ENCODE measurements at regions not wholly inside any gene's neighbourhood (a gene's known extent, or its start where the extent isn't known, plus 50 kb on each side); places are given as distances from the start of the nearest gene placed in this dataset.

DNA sequence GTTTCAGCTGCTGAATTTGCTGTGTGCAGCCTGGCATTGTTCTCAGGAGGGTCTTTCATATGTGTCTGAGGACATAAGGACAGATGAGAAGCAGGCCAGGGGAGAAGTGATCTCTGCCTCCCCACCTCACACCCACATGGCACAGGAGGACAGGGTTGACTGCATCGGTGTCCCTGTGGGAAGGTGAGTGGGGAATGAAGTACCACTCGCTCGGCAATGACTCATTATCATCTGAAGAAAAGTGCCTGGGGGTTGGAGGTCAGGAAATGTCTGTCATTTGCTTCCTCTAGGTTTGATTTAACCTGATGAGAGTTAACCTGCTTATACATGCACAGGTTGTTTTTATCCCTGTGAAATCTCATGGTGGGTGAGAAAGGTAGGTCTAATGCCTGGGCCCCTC, 195.0 kb downstream of the GADD45G start:
- TF ChIP-seq, protein P1, sequence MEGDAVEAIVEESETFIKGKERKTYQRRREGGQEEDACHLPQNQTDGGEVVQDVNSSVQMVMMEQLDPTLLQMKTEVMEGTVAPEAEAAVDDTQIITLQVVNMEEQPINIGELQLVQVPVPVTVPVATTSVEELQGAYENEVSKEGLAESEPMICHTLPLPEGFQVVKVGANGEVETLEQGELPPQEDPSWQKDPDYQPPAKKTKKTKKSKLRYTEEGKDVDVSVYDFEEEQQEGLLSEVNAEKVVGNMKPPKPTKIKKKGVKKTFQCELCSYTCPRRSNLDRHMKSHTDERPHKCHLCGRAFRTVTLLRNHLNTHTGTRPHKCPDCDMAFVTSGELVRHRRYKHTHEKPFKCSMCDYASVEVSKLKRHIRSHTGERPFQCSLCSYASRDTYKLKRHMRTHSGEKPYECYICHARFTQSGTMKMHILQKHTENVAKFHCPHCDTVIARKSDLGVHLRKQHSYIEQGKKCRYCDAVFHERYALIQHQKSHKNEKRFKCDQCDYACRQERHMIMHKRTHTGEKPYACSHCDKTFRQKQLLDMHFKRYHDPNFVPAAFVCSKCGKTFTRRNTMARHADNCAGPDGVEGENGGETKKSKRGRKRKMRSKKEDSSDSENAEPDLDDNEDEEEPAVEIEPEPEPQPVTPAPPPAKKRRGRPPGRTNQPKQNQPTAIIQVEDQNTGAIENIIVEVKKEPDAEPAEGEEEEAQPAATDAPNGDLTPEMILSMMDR (IDR thresholded peaks at IDR 0.05): no peak
- no peak for TF ChIP-seq POLR2A (IDR thresholded peaks at IDR 0.05)

All from breast epithelium (tissue), 3 donors.